IPS-NIHi7 (cell line): ENCODE measurements at regions not wholly inside any gene's neighbourhood (a gene's known extent, or its start where the extent isn't known, plus 50 kb on each side); places are given as distances from the start of the nearest gene placed in this dataset.
"Not testable (repeated sequence)": the region's sequence is repeated elsewhere in the genome, so short reads cannot be mapped to it uniquely, and the experiment has no call there.

ENCODE experiments used
- DNase-seq: peaks from one replicate; pipeline ENCODE4 v3.0.0; 2012; ENCODE audit warnings: mixed read lengths; ENCODE audit errors: extremely low spot score

GRCh38 chr9:761176-761792, 80.2 kb upstream of the DMRT1 start:
- no peak for DNase-seq

DNA sequence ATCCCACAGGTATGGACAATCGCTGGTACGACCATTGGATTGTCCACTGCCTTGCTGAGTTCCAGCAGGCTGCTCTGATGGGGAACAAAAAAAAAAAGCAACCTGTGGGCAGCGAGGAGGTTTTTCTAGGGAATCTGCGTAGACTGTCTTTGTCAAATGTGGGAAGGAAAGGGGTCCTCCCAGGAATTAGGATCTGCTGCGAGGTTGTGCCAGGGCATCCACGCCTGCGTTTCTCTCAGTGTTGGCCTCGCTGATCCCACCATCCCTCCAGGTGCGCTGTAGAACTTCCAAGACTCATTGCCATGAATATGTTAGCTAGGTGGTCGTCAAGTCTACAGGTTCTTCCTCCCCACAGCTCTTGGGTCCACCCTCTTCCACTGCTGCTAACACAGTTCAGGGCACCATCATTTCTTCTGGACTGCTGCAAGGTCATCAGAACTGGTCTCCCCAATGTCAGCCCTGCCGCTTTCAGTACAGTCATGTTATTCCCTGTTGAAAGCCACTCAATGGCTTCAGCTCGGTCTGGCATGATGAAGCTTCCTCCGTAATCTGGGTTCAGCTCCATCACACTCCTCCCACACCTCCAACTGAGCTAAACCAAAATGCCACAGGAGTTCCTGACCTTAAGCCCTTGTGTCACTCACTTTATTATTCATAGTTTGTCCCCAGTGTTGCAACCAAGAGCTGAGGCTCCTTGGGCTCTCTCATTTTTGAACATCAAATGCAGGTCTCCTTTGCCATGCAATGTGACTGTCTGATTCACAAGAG, 79.5 kb upstream of the DMRT1 start:
- DNase-seq = no peak

DNA sequence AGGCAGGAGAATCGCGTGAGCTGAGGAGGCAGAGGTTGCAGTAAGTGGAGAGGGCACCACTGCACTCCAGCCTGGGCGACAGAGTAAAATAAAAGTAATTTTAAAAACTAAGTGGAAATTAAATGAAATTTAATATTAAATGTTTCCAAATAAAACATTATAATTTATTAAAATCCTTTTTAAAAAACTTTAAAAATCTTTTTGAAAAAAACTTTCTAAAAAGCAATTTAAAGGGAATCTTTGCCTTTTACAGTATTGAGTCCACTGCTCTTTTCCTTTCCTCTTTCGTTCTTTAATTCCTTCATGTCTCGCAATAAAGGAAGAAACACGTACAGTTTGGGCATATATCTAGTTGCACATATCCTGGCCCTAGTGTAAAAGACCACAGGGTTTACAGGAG, 77.8 kb upstream of the DMRT1 start:
- no peak for DNase-seq

GRCh38 chr9:764105-764524, 77.4 kb upstream of the DMRT1 start:
- peak; percentile 82 for DNase-seq

GRCh38 chr9:764986-765385, 76.5 kb upstream of the DMRT1 start:
- DNase-seq = no peak

GRCh38 chr9:767061-767561, 74.4 kb upstream of the DMRT1 start:
- DNase-seq = not testable (repeated sequence)

- no peak for DNase-seq
Measured at GRCh38 chr9:776086-776485, 65.4 kb upstream of the DMRT1 start.

DNA sequence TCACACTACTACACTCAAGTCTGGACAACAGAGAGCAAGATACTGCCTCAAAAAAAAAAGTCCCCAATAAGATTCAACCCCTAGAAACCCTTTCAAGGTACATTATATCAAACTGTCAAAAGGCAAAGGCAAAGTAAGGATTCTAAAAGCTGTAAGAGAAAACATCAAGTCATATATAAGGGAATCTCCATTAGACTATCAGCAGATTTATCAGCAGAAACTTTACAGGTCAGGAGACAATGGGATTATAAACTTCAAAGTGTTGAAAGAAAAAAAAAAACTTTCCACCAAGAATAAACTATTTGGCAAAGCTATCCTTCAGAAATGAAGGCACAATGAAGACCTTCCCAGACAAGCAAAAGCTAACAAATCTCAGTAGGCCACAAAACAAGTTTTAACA, 63.5 kb upstream of the DMRT1 start:
- DNase-seq = no peak

DNA sequence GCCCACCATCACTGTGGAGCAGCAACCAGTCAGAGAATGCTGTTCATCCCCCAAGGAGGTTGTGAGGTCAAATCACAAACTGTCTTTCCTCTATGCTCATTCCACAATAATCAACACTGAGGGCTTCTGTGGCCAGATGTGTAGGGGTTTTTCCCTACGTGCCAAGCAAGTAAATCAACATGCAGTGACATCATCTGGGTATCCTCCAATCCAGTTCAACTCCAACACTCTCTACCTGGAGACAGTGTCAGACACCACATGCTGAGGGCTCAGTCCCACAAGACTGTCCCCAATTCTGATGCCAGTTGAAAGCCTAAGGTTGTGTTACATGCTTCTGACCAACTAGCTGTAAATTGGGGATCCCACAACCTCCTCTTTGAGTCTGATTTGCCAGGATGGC, 57.3 kb upstream of the DMRT1 start:
- no peak for DNase-seq

DNA sequence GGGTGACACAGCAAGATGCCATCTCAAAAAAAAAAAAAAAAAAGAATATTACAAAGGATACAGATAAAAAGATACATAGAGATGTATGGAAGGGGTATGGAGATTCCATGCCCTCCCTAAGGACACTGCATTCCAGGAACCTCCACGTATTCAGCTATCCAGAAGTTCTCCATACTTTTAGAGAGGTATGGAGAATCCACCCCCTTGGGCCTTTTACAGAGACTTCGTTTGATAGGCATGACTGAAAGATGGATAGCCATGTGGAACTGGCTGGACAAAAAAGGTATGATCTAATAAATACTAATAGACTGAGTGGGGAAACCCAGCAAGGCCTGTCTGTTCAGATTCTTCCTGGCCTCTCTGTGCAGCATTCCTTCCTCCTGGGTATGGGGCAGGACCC, 56.6 kb upstream of the DMRT1 start:
- DNase-seq = no peak

DNA sequence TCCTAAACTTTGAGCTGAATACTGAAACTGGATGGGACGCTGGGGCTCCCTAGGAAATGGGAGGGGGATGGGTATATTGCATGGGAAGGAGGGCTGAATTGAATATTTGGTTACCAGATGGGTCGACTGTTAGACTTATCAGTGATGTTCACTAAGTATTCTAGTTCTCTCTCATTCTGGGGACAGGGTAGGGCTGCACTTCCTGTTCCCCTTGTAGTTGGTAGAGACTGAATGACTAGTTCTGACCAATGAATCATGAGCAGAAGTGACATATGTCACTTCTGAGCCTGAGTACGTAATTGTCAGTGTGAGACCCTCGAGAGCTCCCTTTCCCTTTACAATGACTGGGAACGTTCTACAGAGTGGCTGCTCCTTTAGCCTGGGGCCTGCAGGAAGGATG, 55.5 kb upstream of the DMRT1 start:
- no peak for DNase-seq

DNA sequence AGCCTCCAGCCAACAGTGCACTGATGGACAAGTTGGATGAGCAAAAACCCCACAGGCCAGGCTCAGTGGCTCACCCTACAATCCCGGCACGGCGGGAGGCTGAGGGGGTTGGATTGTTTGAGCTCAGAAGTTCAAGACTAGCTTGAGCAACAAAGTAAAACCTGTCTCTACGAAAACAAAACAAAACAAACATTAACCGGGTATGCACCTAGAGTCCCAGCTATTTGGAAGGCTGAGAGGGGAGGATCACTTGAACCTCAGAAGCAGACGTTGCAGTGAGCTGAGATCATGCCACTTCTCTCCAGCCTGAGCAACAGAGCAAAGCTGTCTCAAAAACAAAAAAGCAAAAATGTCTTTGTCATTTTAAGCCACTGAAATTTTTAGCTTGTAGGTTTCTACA, 55.1 kb upstream of the DMRT1 start:
- DNase-seq = no peak

GRCh38 chr9:788777-789176, 52.7 kb upstream of the DMRT1 start:
- DNase-seq = no peak
